ENCODE measurements at regions not wholly inside any gene's neighbourhood (a gene's known extent, or its start where the extent isn't known, plus 50 kb on each side); places are given as distances from the start of the nearest gene placed in this dataset.

GRCh38 chr18:71743634-71744033 lies 800.5 kb downstream of the CBLN2 start:
- Histone ChIP-seq H3K79me2 (ENCODE audit: low read length) (no peaks in the 10 kb centered on the region), H3K27ac (ENCODE audit: low read length) (peak overlapping the region; percentile 11; the same call in 1 of the 2 replicates), H3K9me3 (replicated peaks; ENCODE audit: insufficient read depth, low read length) (no peaks in the 10 kb centered on the region), H3K9me2 (replicated peaks; ENCODE audit: insufficient read depth, low read length) (no peaks in the 10 kb centered on the region), H2AFZ (ENCODE audit: low read length) (0 out of 2 replicates have a peak overlapping the region, but pooled peaks have one; percentile 46), H3K4me2 (ENCODE audit: low read depth, low read length) (peak overlapping the region; percentile 48; the same call in 1 of the 2 replicates), H3F3A (ENCODE audit: insufficient read depth, low read length) (no peaks in the 10 kb centered on the region), H3K36me3 (replicated peaks; ENCODE audit: insufficient read depth, low read length) (no peaks in the 10 kb centered on the region), H3K27me3 (replicated peaks; ENCODE audit: insufficient read depth, low read length) (no peaks in the 10 kb centered on the region), H3K4me3 (ENCODE audit: low read length) (peak overlapping the region; percentile 25), H3K4me1 (ENCODE audit: low read length) (no peaks in the 10 kb centered on the region), H4K20me1 (ENCODE audit: insufficient read depth, low read length) (no peaks in the 10 kb centered on the region), H3K9ac (ENCODE audit: low read length) (peak overlapping the region; percentile 36; the same call in 1 of the 2 replicates)
- peak; percentile 49 for DNase-seq
- TF ChIP-seq EZH2phosphoT487 (IDR thresholded peaks at IDR 0.05; ENCODE audit: low read length) (no peak), CTCF (IDR thresholded peaks at IDR 0.05; ENCODE audit: low read length) (no peak), EZH2 (optimal IDR thresholded peaks at IDR 0.05; ENCODE audit: low read depth, low read length) (no peak)

- Histone ChIP-seq H3K4me1 (ENCODE audit: low read length) (peaks cover 8% of the 10 kb centered on the region), H3K36me3 (replicated peaks; ENCODE audit: insufficient read depth, low read length) (no peaks in the 10 kb centered on the region), H3K79me2 (ENCODE audit: low read length) (no peaks in the 10 kb centered on the region), H3K9me2 (replicated peaks; ENCODE audit: insufficient read depth, low read length) (no peaks in the 10 kb centered on the region), H3F3A (ENCODE audit: insufficient read depth, low read length) (0 out of 2 replicates have a peak, but pooled peaks cover 8% of the 10 kb centered on the region), H3K9ac (ENCODE audit: low read length) (peak overlapping the region; percentile 9; the same call in 1 of the 2 replicates), H3K4me2 (ENCODE audit: low read depth, low read length) (peak overlapping the region; percentile 64), H3K27ac (ENCODE audit: low read length) (peak overlapping the region; percentile 44; the same call in 1 of the 2 replicates), H3K4me3 (ENCODE audit: low read length) (peak overlapping the region; percentile 28), H3K9me3 (replicated peaks; ENCODE audit: insufficient read depth, low read length) (no peaks in the 10 kb centered on the region), H3K27me3 (replicated peaks; ENCODE audit: insufficient read depth, low read length) (no peaks in the 10 kb centered on the region), H4K20me1 (ENCODE audit: insufficient read depth, low read length) (no peaks in the 10 kb centered on the region), H2AFZ (ENCODE audit: low read length) (peak overlapping the region; percentile 29; the same call in 1 of the 2 replicates)
- no peak for TF ChIP-seq CTCF (IDR thresholded peaks at IDR 0.05; ENCODE audit: low read length)
- TF ChIP-seq EZH2 (optimal IDR thresholded peaks at IDR 0.05; ENCODE audit: low read depth, low read length) = no peak
- TF ChIP-seq EZH2phosphoT487 (IDR thresholded peaks at IDR 0.05; ENCODE audit: low read length) = no peak
- peak; percentile 59 for DNase-seq
These were observed 814.5 kb downstream of the CBLN2 start for GRCh38 chr18:71729611-71730010.

- no peak for TF ChIP-seq CTCF (IDR thresholded peaks at IDR 0.05; ENCODE audit: low read length)
- no peak for TF ChIP-seq EZH2 (optimal IDR thresholded peaks at IDR 0.05; ENCODE audit: low read depth, low read length)
- no peak for TF ChIP-seq EZH2phosphoT487 (IDR thresholded peaks at IDR 0.05; ENCODE audit: low read length)
- peaks cover 8% of the 10 kb centered on the region for H3K4me1 ChIP-seq (ENCODE audit: low read length)
- no peaks in the 10 kb centered on the region for H3K36me3 ChIP-seq (replicated peaks; ENCODE audit: insufficient read depth, low read length)
- H3K27me3 ChIP-seq (replicated peaks; ENCODE audit: insufficient read depth, low read length) = no peaks in the 10 kb centered on the region
- H3K27ac ChIP-seq (ENCODE audit: low read length) = no peak overlapping the region
- no peaks in the 10 kb centered on the region for H3K9me2 ChIP-seq (replicated peaks; ENCODE audit: insufficient read depth, low read length)
- H3K79me2 ChIP-seq (ENCODE audit: low read length) = no peaks in the 10 kb centered on the region
- DNase-seq = no peak
- no peaks in the 10 kb centered on the region for H4K20me1 ChIP-seq (ENCODE audit: insufficient read depth, low read length)
- H3K4me3 ChIP-seq (ENCODE audit: low read length) = no peak overlapping the region
- no peak overlapping the region for H2AFZ ChIP-seq (ENCODE audit: low read length)
- H3K9me3 ChIP-seq (replicated peaks; ENCODE audit: insufficient read depth, low read length) = no peaks in the 10 kb centered on the region
- H3K9ac ChIP-seq (ENCODE audit: low read length) = no peak overlapping the region
- 0 out of 2 replicates have a peak, but pooled peaks cover 8% of the 10 kb centered on the region for H3F3A ChIP-seq (ENCODE audit: insufficient read depth, low read length)
- no peak overlapping the region for H3K4me2 ChIP-seq (ENCODE audit: low read depth, low read length)
These were observed 816.2 kb downstream of the CBLN2 start for GRCh38 chr18:71727909-71728308.
